ENCODE measurements at regions not wholly inside any gene's neighbourhood (a gene's known extent, or its start where the extent isn't known, plus 50 kb on each side); places are given as distances from the start of the nearest gene placed in this dataset.

- Histone ChIP-seq H3K27me3 (ENCODE audit: insufficient read depth, low read length) (no peaks in the 10 kb centered on the region), H3K4me3 (ENCODE audit: low read length) (no peak overlapping the region), H2AFZ (ENCODE audit: low read depth, low read length) (no peak overlapping the region), H3K9me3 (ENCODE audit: low read length) (no peaks in the 10 kb centered on the region), H3K36me3 (ENCODE audit: insufficient read depth, low read length) (no peaks in the 10 kb centered on the region), H3K4me1 (ENCODE audit: insufficient read depth, low read length) (no peaks in the 10 kb centered on the region)
These were observed 223.6 kb upstream of the SGCD start for GRCh38 chr5:156103155-156103885.

GRCh38 chr5:156109317-156110023 is 217.5 kb upstream of the SGCD start:
- H3K9me3 ChIP-seq (ENCODE audit: low read length) = no peaks in the 10 kb centered on the region
- H3K4me1 ChIP-seq (ENCODE audit: insufficient read depth, low read length) = no peaks in the 10 kb centered on the region
- H3K36me3 ChIP-seq (ENCODE audit: insufficient read depth, low read length) = no peaks in the 10 kb centered on the region
- no peak overlapping the region for H3K4me3 ChIP-seq (ENCODE audit: low read length)
- H2AFZ ChIP-seq (ENCODE audit: low read depth, low read length) = no peak overlapping the region
- H3K27me3 ChIP-seq (ENCODE audit: insufficient read depth, low read length) = no peaks in the 10 kb centered on the region

DNA sequence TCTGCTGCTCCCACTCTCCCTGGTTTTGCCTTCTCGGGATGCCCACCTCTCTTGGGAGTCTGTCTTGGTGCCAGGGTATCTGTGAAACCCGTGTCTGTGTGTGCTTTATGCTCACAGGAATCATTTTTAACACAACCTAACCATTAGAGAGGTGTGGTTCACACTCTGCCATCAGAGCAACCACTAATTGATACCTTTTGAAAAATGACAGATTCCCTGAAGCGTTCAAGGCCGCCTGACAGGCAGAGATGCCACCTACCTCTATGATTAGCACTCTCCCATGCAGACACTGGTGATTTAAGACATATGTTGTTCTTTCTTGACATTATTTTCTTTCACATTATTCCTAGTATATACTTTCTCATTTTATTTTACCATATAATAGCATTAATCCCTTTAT is 207.3 kb upstream of the SGCD start:
- Histone ChIP-seq H3K36me3 (ENCODE audit: insufficient read depth, low read length) (no peaks in the 10 kb centered on the region), H3K27me3 (ENCODE audit: insufficient read depth, low read length) (peaks cover 2% of the 10 kb centered on the region), H2AFZ (ENCODE audit: low read depth, low read length) (no peak overlapping the region), H3K9me3 (ENCODE audit: low read length) (no peaks in the 10 kb centered on the region), H3K4me1 (ENCODE audit: insufficient read depth, low read length) (no peaks in the 10 kb centered on the region), H3K4me3 (ENCODE audit: low read length) (no peak overlapping the region)

DNA sequence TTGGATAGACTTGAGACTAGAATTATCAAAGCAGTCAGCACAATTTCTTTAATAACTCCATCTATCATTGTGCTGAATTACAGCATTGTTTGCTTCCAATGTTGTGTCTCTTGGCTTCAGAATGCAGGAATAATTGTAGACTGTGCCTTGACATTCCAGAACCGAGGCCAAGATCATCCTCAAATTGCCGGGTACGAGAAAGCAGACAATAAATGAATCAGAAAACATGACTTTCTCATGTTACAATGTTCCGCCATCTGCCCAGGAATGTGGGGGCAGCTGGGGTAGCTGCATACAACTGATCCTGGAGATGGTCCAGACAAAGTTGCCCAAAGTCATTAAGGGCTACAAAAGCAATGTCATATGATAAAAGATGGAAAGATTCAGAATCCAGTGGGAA is 206.2 kb upstream of the SGCD start:
- H3K4me1 ChIP-seq (ENCODE audit: insufficient read depth, low read length) = no peaks in the 10 kb centered on the region
- H3K9me3 ChIP-seq (ENCODE audit: low read length) = no peaks in the 10 kb centered on the region
- no peak overlapping the region for H3K4me3 ChIP-seq (ENCODE audit: low read length)
- no peaks in the 10 kb centered on the region for H3K36me3 ChIP-seq (ENCODE audit: insufficient read depth, low read length)
- peaks cover 2% of the 10 kb centered on the region for H3K27me3 ChIP-seq (ENCODE audit: insufficient read depth, low read length)
- H2AFZ ChIP-seq (ENCODE audit: low read depth, low read length) = no peak overlapping the region

DNA sequence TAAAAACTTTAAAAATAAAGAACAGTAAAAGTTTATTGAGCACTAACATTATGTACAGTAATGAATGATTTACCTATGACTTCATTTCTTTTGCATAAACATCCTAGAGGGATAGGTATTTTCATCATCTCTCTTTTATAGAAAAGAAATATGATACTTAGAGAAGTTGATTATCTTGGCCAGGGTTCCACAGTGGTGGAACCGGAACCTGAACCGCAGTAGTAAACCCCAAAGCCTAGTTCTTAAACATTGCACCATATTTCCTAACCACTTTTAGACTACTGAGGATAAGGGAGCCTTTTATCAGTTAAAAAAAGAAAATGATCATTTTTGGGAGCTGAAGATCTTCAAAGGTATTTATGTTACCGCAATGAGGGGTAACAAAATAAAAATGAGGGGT is 205.7 kb upstream of the SGCD start:
- Histone ChIP-seq H3K9me3 (ENCODE audit: low read length) (no peaks in the 10 kb centered on the region), H3K27me3 (ENCODE audit: insufficient read depth, low read length) (peaks cover 2% of the 10 kb centered on the region), H2AFZ (ENCODE audit: low read depth, low read length) (no peak overlapping the region), H3K4me3 (ENCODE audit: low read length) (no peak overlapping the region), H3K4me1 (ENCODE audit: insufficient read depth, low read length) (no peaks in the 10 kb centered on the region), H3K36me3 (ENCODE audit: insufficient read depth, low read length) (no peaks in the 10 kb centered on the region)

DNA sequence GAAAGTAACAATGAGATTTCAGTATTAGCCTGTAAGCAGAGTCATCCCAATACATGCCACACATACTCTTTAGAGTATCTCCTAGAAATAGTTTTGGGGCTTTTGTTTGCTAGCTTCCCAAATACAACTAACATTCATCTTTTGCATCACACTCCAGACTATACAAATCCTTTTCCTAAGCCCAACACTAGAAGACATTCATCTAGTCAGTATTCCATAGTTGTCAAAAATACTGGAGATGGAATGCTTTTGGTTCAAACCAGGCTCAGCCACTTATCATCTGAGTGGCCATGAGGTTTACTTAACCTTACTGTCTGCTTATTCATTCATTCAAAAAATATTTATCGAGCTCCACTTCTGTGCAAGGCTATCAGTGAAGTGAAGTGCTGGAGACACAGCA is 205.1 kb upstream of the SGCD start:
- Histone ChIP-seq H3K36me3 (ENCODE audit: insufficient read depth, low read length) (no peaks in the 10 kb centered on the region), H3K4me1 (ENCODE audit: insufficient read depth, low read length) (no peaks in the 10 kb centered on the region), H2AFZ (ENCODE audit: low read depth, low read length) (no peak overlapping the region), H3K27me3 (ENCODE audit: insufficient read depth, low read length) (peaks cover 2% of the 10 kb centered on the region), H3K4me3 (ENCODE audit: low read length) (no peak overlapping the region), H3K9me3 (ENCODE audit: low read length) (no peaks in the 10 kb centered on the region)

GRCh38 chr5:156124708-156125107 is 202.3 kb upstream of the SGCD start:
- H3K36me3 ChIP-seq (ENCODE audit: insufficient read depth, low read length) = no peaks in the 10 kb centered on the region
- H3K4me3 ChIP-seq (ENCODE audit: low read length) = no peak overlapping the region
- no peaks in the 10 kb centered on the region for H3K4me1 ChIP-seq (ENCODE audit: insufficient read depth, low read length)
- H3K9me3 ChIP-seq (ENCODE audit: low read length) = no peaks in the 10 kb centered on the region
- no peak overlapping the region for H2AFZ ChIP-seq (ENCODE audit: low read depth, low read length)
- H3K27me3 ChIP-seq (ENCODE audit: insufficient read depth, low read length) = peaks cover under 1% of the 10 kb centered on the region

DNA sequence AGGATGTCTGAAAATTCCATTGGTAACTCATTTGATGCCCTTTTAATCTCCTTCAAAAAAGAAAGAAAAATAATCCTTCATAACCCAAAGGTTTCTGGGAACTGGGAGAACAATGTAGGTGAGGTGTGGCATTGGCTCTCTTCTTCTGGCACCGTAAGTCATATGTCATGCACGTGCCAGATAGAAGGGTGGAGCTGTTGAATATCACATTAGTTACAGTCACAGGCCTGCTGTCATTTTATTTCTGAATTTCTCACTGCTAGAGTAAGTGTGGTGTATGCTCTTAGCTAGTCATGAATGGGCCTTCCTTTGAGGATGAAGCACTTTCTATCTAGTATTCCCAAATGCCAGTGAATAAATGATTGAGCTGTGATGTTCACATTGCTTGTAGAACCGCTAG is 201.8 kb upstream of the SGCD start:
- Histone ChIP-seq H3K4me1 (ENCODE audit: insufficient read depth, low read length) (no peaks in the 10 kb centered on the region), H3K9me3 (ENCODE audit: low read length) (no peaks in the 10 kb centered on the region), H3K27me3 (ENCODE audit: insufficient read depth, low read length) (no peaks in the 10 kb centered on the region), H3K4me3 (ENCODE audit: low read length) (no peak overlapping the region), H3K36me3 (ENCODE audit: insufficient read depth, low read length) (no peaks in the 10 kb centered on the region), H2AFZ (ENCODE audit: low read depth, low read length) (no peak overlapping the region)

- H2AFZ ChIP-seq (ENCODE audit: low read depth, low read length) = no peak overlapping the region
- no peak overlapping the region for H3K4me3 ChIP-seq (ENCODE audit: low read length)
- no peaks in the 10 kb centered on the region for H3K9me3 ChIP-seq (ENCODE audit: low read length)
- H3K4me1 ChIP-seq (ENCODE audit: insufficient read depth, low read length) = no peaks in the 10 kb centered on the region
- no peaks in the 10 kb centered on the region for H3K36me3 ChIP-seq (ENCODE audit: insufficient read depth, low read length)
- no peaks in the 10 kb centered on the region for H3K27me3 ChIP-seq (ENCODE audit: insufficient read depth, low read length)
These were observed 200.2 kb upstream of the SGCD start for GRCh38 chr5:156126716-156127115.

DNA sequence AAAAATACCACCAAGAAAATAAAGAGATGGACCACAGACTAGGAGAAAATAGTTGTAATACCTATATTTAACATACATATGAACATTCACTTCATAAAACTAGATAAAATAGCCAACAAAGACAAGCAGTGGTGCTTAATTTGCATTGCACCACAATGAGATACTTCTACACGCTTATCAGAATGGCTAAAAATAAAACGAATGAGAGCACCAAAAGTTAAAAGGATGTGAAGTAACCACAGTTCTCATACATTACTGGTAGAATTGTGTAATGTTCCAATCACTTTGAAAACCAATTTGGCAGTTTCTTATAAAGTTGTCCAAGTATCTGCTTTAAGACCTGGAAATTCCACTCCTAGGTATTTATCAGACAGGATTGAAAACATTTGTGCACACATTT is 198.9 kb upstream of the SGCD start:
- H2AFZ ChIP-seq (ENCODE audit: low read depth, low read length) = no peak overlapping the region
- no peaks in the 10 kb centered on the region for H3K27me3 ChIP-seq (ENCODE audit: insufficient read depth, low read length)
- no peaks in the 10 kb centered on the region for H3K4me1 ChIP-seq (ENCODE audit: insufficient read depth, low read length)
- no peak overlapping the region for H3K4me3 ChIP-seq (ENCODE audit: low read length)
- H3K36me3 ChIP-seq (ENCODE audit: insufficient read depth, low read length) = no peaks in the 10 kb centered on the region
- no peaks in the 10 kb centered on the region for H3K9me3 ChIP-seq (ENCODE audit: low read length)

DNA sequence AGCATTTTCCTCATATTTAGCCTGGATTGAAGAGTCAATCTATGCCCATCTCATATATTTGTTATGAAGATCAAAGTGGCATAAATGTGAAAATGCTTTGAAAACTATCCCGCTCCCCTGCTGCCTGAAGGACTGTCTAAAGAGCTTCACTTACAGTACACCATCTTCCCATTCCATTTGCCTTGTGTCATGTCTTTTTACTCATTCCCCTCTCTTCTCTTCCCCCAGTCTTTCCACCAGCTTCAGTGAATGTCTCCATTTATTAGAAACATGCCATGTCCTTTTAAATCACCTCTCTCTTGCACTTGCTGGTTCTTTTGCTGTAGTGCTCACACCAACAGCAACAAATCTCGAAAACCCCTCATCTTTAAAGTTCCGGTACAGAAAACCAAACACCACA is 192.7 kb upstream of the SGCD start:
- H3K9me3 ChIP-seq (ENCODE audit: low read length) = no peaks in the 10 kb centered on the region
- no peak overlapping the region for H3K4me3 ChIP-seq (ENCODE audit: low read length)
- no peaks in the 10 kb centered on the region for H3K27me3 ChIP-seq (ENCODE audit: insufficient read depth, low read length)
- H2AFZ ChIP-seq (ENCODE audit: low read depth, low read length) = no peak overlapping the region
- H3K4me1 ChIP-seq (ENCODE audit: insufficient read depth, low read length) = no peaks in the 10 kb centered on the region
- no peaks in the 10 kb centered on the region for H3K36me3 ChIP-seq (ENCODE audit: insufficient read depth, low read length)

DNA sequence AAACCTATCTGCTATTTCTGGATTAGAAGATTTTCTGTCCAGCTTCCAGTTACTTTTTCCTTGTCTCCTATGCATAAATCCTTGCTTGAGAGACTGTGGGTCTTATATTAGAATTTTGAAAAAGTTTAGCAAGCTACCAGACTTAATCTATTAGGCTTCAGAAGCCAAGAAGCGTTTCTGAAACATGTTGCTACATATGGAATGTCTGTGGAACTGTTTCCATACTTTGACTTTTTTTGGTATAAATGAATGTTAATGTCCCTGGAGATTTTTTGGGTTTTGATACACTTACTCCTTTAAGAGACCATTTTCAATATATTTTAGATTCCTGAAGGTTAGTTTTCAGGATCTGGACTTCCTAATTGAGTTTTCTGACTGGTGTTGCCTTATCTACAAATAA is 191.4 kb upstream of the SGCD start:
- Histone ChIP-seq H3K36me3 (ENCODE audit: insufficient read depth, low read length) (no peaks in the 10 kb centered on the region), H3K4me1 (ENCODE audit: insufficient read depth, low read length) (no peaks in the 10 kb centered on the region), H3K4me3 (ENCODE audit: low read length) (no peak overlapping the region), H3K9me3 (ENCODE audit: low read length) (no peaks in the 10 kb centered on the region), H2AFZ (ENCODE audit: low read depth, low read length) (no peak overlapping the region), H3K27me3 (ENCODE audit: insufficient read depth, low read length) (no peaks in the 10 kb centered on the region)

DNA sequence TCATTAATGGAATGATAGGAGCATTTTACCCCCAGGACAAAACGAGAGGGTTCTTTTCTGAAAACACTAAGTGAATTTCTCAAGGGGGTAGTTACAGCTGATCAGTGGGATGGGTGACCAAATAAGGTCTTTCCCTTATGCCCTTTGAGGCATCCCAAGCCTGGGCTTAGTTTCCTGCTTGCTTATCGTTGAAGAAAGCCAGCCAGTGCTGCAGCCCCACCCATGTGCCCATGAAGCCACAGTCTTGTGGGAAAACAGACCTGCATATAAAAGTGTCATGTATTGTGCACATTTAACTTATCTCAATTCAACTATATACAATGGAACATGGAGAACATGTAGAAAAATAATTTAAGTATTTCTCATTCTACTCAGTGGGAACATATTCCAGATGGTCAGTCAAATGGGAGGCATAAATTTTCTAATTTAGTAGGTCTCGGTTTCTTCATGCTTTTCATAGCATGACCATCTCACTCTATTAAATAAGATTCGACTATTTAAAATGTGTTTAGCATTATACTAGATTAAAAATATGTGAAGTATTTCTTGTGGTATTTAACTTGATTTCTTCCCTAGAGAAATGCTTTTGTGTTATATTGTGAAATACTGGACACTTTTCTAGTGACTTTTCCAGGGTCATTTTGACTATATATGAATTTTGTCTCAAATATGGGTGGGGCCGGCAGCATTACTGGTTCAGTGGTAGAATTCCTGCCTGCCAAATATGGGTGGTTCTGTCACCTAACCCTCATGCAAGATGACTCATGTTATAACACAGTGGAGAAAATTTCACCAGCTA is 189.7 kb upstream of the SGCD start:
- H3K27me3 ChIP-seq (ENCODE audit: insufficient read depth, low read length) = no peaks in the 10 kb centered on the region
- no peaks in the 10 kb centered on the region for H3K36me3 ChIP-seq (ENCODE audit: insufficient read depth, low read length)
- H2AFZ ChIP-seq (ENCODE audit: low read depth, low read length) = no peak overlapping the region
- no peaks in the 10 kb centered on the region for H3K4me1 ChIP-seq (ENCODE audit: insufficient read depth, low read length)
- H3K4me3 ChIP-seq (ENCODE audit: low read length) = no peak overlapping the region
- no peaks in the 10 kb centered on the region for H3K9me3 ChIP-seq (ENCODE audit: low read length)
